ENCODE measurements at regions not wholly inside any gene's neighbourhood (a gene's known extent, or its start where the extent isn't known, plus 50 kb on each side); places are given as distances from the start of the nearest gene placed in this dataset.
A peak's percentile ranks its signal among the peaks of the same experiment; 100 is the strongest.
"Not testable (repeated sequence)": the region's sequence is repeated elsewhere in the genome, so short reads cannot be mapped to it uniquely, and the experiment has no call there.

DNA sequence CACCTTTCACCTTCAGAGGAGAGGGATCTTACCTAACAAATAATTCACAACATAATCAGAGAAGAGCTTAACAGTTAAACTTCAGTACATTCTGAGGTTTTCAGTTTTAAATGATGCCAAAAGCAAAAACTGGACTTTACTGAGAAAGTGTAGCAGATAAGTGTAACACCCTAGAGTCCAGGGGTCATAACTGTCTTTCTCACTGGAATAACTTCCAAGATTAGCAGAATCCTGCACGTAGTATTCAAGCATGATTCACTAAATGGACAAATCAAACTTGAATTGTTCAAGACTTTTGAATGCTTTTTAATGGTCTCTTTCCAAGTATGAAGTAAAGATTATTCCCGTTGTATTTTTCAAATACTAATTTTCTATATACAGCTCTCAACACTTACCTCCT, 180.1 kb upstream of the NREP start:
- DNase-seq: no peak

DNA sequence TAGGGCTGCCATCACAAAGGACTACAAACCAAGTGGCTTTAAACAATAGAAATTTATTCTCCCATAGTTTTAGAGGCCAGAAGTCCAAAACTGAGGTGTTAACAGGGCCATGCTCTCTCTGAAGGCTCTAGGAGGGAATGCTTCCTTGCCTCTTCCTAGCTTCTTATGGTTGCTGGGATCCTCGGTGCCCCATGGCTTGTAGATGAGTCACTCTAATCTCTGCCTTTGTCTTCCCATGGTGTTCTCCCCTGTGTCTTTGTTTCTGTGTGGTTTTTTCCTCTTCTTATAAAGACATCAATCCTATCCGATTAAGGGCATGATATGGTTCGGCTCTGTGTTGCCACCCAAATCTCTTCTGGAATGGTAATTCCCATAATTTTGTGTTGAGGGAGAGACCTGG, 178.8 kb upstream of the NREP start:
- DNase-seq: no peak

DNA sequence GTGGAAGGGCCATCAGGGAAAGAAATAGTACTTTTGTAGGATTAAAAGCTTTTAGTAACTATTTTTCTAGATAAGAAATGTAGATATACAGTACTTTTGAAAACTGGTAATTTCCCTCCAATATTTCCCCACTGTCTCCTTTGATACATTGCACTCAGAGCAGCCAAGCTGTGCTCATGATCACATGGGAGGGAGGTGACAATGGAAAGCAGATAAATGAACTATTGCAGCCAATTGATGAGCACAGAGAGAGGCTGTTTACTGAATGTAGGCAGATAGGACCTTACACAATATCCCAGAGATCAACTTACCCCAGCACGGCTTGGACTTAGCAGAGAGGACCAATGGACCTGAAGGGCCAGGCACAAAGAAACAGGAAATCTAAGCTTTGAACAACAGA, 178.0 kb upstream of the NREP start:
- no peak for DNase-seq

DNA sequence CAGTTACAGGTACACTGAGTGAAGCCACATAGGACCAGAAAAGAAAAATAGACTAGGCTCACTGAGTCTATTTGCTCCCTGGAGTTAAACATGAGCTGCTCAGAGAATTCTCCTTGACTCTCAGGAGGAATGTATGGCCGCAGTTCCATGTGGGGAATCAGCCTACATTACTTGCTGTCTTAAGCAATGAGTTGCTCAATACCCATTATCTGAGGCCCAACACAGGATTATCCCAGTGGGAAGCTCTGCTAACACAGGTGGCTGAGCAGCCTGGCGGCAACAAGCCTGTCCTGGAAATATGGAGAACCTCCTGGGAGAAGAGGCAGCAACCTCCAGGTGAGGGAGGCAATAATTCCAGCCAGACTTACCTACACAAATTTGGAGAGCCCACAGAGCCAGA, 177.5 kb upstream of the NREP start:
- DNase-seq: no peak

DNA sequence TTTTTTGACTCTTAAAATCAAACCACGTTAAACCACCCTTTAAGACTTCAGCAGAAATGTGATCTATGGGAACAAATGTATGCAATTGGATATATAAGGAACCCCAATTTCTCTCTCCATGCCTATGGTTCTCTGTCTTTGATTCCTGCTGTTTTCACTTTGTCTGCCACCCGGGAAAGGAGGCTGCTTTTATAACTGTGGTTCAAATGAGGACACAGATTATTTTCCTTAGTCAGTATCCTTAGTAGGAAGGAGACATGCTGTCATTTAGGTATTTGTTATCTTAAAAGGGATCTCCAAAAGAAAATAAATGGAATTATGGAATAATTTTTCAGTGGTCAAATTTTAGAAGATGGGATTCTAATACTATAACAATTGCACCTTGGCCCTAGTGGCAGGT, 176.1 kb upstream of the NREP start:
- no peak for DNase-seq

DNA sequence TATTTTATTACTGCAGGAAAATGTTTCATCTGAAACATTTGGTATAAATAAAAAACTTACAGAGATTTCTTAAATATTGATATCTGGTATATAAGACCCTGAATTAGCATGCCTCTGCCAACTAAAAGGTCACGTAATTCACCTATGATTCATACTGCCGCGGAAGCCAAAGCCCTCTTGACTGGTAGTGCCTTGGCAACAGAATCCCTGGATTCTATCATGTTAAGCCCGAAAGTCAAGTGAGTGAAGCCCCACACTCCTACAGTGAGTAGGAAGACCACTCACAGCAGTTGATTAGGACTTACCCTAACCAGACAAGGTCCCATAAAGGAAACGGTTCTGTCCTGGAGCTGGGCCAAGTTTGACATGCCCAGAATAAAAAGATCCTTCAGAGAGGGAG, 175.6 kb upstream of the NREP start:
- DNase-seq: no peak

DNA sequence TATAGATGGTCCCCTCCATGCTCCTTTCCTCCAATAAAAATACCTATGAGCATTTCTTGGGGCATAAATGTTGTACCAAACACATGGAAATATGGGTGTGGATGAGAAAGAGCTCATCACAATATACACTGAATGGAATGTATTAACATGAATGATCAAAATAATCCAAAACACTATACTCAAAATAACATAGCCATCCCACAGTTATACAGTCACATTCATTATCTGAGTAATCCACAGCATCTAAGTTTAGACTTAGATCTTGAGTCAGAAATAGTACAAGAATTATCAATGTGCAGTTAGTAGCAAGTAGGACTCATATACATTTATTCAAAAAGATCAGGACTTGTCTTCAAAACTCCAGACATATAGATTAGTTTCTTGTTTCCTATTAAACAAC, 175.2 kb upstream of the NREP start:
- DNase-seq: no peak

DNA sequence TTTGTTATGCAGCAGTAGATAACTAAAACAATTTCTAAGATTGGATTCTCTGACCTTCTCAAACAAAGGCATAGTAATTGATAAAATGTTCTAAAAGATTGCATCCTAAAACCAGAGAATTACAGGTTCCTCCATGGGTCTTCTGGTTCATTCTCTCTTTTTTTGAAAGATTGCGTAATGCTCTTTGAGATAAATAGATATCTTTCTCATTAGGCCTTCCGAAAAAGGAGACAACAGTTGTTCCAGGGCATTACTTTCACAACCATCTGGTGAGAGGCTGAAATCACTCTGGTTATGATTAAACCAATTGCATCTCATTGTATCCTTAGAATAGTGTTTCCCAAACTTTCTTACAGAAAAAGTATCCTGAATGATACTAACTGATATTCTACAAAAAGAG, 174.7 kb upstream of the NREP start:
- DNase-seq: no peak

DNA sequence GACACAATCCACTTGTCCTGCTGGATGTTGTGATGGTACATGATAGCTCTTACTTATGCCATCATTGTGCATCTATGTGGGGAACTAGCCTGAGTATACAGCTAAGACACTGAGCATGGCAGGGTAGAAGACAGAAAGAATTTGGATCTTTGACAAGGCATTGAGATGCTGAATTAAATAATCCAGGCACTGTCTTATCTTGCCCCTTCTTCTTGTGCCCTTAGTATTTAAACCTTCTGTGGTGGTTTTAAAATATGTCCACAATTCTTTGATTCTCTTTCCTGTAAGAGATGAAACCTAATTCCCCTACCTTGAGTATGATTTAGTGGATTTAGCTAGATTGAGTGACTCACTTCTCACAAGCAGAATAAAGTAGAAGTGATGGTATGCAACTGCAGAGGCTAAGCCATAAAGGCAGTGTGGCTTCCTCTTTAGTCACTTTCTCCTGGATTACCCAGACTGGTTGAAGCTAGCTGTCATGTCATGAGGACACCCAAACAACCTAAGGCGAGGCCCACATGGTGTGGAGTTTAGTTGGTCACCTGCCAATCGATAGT, 174.0 kb upstream of the NREP start:
- DNase-seq: peak; percentile 29

DNA sequence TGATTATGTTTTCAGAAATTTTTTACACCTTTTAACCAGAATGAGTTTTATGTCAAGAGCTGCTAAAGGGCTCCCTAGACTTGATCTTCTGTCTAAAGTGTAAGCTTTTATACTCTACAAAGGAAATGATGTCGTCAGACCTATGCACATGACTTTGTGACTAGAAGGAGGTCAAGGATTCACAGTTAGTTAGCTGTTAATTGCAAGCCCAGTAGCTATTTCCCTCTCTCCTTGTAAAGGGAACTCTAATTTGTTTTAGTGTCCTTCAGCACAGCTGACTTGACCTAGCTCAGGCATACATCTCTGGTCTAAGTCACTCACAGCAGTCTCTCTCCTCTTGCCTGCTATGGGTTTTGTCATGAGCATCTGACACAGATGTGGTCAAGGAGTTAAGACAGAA, 173.5 kb upstream of the NREP start:
- no peak for DNase-seq

DNA sequence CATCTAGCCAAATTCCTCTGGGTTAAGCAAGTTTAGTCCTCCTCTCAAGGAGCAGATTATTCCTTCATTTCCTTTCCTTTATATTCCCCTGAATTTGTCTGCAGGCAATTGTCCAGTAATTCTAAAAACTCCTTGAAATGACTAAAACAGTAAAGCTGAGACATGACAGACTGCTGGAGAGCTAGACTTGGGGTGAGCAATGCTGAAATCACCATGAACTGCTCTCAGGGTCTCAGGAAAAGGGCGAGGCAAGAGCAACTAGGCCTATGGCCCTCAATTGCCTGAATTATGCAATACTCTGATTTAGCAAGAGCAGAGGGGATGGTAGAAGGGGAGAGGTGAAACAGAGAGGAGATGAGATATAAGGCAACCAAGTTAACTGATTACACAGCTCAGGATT, 172.9 kb upstream of the NREP start:
- no peak for DNase-seq

DNA sequence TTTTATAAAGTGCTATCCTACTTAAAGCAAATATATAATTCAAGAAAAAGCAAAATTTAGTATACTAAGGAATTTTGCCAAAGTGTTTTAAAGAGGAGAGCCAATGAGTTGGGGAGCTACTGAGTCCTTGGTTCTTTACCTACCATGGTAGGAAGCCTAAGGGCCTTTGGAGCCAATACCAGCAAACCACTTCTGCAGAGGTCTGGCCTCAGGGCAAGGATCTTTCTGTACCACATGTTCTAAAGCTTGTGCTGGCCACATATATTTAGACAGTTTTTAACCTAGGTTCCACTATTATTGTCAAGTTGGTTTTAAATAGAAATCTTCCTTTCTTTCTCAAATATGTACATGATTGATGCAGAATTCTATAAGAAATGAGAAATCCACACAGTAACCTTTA, 172.3 kb upstream of the NREP start:
- DNase-seq: no peak

DNA sequence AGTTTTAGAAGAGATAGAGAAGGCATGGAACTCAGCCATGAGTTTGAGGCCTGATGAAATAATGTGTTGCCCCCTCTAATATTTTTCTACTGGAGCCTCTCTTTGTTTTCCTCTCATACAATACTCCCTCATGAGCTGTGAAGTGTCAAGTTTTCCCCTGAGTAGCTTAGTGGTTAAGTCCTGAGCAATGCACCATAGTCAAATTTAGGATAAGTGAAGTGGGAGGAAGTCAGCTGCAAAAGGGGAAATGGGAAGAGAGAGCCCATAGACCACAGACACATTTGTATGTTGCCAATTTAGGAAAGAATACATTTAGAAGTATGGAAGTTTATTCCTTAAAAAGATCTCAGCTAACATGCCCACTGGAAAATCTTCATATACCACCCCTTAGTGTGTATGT, 171.5 kb upstream of the NREP start:
- DNase-seq: no peak

DNA sequence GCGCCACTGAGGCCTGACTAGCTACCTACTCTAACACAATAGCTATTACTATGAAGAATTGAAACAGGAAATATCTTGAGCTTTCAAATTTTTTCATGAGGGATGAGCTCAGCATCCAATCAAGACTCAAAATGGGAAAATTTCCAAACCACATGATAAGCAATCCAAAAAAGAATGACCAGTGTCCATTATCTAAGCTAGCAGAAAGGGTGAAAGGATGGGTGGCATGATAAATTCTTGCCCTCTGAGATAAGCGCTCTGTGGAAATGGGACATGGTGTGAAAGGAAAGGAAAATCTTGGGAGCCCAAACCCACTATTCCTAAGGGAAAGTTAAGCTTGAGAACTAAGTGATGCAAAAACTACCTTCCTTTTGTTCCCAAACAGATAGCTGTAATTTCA, 170.2 kb upstream of the NREP start:
- DNase-seq: no peak

DNA sequence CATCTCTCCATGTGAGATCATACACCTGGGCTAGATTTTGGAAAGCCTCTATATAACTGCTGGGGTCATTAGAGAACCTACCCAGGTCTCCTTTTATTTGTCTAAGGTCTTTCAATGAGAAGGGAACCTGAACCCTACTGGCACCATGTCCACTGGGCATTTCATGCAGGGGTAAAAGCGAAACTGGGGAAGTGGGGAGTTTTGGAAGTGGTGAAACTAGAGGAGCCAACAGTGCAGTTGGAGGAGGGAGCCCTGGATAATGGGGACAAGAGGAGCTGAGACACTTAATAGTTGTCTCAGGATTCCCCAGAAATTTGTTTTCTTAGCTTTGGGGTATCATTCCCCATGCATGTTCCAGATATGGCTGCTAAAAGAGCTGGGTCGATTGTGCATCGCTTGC, 169.0 kb upstream of the NREP start:
- DNase-seq: no peak

DNA sequence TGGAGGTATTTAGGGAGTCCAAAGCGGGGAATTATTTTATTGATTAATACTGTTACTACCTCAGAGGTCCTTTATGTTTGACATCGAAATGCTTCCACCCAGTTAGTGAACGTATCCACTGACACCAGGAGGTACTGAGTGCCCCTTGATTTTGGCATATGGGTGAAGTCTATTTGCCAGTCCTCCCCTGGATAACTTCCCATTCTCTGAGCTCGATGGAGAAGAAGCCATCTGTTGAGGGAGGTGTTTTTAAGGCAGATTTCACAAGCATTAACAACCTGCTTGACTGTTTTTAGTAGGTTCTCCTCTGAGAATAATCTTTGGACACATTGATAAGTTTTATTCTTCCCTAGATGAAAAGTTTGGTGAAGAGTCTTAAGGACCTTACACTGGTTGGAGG, 165.3 kb upstream of the NREP start:
- no peak for DNase-seq

DNA sequence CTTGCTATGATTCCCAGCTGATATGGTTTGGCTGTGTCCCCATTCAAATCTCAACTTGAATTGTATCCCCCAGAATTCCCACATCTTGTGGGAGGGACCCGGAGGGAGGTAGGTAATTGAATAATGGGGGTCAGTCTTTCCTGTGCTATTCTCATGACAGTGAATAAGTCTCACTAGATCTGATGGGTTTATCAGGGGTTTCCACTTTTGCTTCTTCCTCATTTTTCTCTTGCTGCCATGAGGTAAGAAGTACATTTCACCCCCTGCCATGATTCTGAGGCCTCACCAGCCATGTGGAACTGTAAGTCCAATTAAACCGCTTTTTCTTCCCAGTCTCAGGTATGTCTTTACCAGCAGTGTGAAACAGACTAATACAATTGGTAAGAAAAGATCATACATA, 164.7 kb upstream of the NREP start:
- DNase-seq: not testable (repeated sequence)

DNA sequence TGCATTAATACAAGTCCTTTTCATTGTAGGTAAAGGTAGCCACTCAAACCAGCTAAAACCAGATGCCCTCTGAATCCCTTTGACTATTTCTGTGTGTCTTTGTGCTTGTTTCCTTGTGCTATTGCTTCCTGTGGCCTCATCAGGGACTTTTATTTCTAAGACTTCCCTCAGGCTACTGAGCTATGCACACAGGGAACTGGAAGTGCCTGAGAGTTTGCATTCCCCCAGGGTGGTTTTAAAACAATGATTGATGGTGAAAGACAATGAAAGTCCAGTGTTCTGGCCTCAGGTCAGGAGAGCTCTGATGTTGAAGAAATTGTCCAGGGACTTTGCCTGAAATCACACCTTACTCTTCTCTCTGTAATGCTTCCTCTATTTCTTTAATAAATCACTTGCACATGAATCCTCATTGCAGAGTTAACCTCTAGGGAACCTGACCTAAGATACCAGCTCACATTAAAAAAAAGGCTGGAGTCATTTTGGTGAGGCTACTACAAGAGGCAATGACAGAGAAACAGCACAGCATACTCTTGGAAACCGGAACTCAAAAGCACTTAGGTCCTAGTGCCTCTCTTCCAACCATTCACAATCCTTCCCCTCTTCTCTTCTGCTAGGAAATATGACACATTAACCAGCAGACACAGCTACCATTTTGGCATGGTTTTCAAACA, 158.1 kb upstream of the NREP start:
- DNase-seq: no peak

DNA sequence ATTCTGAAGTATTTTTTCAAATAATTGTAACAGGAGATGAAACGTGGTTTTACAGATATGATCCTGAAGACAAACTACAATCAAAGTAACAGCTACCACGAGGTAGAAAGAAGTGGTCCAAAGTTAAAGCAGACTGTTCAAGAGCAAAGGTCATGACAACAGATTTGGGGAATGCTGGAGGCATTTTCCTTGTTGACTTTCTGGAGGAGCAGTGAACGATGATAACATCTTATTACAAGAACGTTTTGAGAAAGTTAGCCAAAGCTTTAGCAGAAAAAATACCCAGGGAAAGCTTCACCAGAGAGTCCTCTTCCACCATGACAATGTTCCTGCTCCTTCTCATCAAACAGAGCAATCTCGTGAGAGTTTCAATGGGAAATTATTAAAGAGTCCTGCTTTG, 145.4 kb upstream of the NREP start:
- no peak for DNase-seq

DNA sequence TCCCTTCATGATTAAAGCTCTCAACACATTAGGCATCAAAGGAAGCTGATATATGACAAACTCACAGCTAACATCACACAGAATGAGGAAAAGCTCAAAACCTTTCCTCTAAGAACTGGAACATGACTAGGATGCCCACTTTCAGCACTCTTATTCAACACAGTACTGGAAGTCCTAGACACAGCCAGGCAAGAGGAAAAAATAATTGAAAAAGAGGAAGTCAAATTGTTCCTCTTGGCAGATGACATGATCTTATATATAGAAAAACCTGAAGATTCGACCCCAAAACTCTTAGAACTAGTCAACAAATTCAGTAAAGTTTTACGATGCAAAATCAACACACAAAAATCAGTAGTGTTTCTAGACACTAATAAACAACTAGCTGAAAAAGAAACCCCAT, 144.3 kb upstream of the NREP start:
- DNase-seq: no peak

DNA sequence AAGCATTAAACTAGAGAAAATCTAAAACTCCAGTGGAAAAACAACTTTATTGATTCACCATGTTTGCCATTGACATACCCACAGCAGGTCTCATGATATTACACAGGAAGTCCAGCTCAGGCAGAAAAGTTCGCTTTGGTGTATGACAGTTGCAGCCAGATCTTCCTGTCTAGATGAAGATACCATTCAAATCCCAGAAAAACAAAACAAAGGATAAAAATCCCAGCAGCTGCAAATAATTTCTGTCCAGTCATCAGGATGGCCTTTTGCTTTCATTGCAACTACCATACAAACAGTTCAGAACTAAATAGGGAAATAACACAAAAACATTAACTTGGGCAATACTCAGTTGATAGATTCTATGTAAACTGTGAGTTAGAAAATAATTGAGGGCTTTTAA, 136.0 kb upstream of the NREP start:
- DNase-seq: no peak

DNA sequence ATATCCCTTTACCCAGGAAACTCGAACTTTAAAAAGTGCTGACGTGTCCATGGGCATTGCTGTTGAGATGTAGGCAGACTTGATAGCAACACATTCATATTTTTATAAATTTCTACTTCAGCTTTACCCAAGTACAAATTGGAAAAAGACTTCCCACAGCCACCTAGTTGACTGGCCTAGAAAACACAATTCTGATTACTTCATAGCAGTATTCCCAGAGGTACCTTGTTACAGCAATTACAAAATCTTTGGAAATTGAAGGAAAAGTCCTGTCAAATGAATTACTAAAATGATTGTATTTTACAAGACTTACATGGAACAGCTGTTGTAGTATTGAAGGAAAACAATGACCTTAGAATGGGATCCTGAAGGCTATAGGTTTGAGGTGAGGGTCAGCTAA, 130.7 kb upstream of the NREP start:
- DNase-seq: no peak

DNA sequence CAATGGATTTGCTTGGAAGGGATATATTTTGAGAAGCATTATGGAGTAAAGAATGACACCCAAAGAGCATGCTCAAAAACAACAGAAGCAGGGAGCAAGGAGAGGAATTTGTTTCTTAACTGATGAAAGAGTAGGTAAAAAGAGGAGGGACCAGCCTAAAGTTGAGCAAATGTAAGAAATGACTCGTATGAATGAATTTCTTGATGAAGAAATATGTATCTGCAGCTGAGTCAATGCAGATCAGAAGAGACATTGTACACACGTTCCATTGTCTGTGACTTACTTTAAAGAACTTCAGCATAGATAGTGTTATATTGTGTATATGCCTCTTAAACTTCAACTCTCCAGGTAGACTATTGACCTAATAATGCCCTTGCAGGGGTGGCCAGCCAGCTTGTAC, 112.7 kb upstream of the NREP start:
- no peak for DNase-seq

DNA sequence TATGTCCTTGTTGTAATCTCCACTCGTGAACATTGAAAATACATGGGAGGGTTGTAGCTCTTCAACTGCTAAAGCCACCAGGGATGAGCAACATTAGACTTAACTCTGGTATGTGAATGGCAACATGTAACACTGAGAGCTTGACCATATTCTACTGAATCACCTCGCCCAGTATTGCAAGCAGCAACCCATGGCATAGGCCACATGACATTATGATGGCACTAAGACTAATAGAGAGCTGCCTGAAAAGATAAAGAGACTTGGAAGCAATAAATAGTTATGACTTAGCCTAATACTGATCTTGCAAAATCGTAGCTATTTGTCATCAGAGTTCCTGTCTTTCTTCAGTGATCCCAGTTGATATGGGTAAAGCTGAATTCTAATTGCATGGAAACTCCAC, 108.4 kb upstream of the NREP start:
- no peak for DNase-seq

DNA sequence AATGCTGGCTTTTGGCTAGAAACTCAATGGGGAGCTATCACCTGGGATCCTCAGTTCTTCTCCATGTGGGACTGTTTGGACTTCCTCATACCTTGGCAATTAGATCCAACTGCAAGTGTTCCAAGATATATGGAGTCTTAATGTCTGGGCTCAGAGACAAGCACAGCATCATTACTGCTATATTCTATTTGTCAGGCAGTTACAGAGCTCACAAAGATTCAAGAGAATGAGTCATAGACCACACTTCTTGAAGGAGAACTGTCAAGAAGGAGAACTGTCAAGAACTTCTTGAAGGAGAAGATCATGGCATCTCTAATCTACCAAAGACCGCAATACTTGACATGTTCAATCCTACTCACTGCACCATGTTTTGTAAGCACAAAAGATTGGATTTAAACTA, 106.8 kb upstream of the NREP start:
- no peak for DNase-seq

Data from CD4-positive, alpha-beta T cell treated with Interleukin-15 for 1 hour (primary cell).